HG02884 (cell line): ENCODE measurements at regions not wholly inside any gene's neighbourhood (a gene's known extent, or its start where the extent isn't known, plus 50 kb on each side); places are given as distances from the start of the nearest gene placed in this dataset.

ENCODE experiments used
- ATAC-seq: cut with Tn5 transposase; IDR thresholded peaks from one replicate; pipeline ENCODE4 v1.9.1; 2021; ENCODE audit warnings: mild to moderate bottlenecking, moderate library complexity; ENCODE audit not compliant: unreplicated experiment

GRCh38 chr2:7697052-7697451, 779.8 kb downstream of the RNF144A start:
- ATAC-seq = no peak

GRCh38 chr2:7701791-7702190, 784.6 kb downstream of the RNF144A start:
- no peak for ATAC-seq

- ATAC-seq = no peak
Measured at GRCh38 chr2:7703048-7703447, 785.8 kb downstream of the RNF144A start.

GRCh38 chr2:7703543-7704144, 786.4 kb downstream of the RNF144A start:
- no peak for ATAC-seq

DNA sequence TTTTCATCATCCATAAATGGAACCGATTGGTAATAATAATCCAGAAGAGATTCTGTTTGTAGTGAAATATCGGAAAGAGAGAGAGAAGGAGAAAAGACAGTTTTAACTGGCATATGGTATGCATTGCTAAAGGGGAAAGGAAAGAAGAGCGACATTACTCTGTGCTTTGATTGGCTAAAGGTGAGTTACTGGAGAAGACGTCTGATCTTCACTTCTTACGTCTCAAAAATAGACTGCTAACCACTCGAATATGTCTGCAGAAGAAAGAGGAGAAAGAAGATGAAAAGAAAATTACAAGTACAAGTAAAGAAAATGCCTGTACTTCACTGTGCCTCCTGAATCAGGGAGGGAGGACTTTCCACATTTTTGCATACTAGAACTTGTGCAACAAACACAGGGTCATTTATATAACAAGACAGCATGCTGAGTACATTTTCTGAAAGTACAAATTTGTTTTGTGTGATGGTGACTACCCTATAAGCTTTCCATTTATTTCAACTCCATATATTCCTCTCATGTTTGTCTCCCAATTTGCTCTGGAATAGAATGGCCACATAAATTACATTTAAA, 787.2 kb downstream of the RNF144A start:
- ATAC-seq = no peak

DNA sequence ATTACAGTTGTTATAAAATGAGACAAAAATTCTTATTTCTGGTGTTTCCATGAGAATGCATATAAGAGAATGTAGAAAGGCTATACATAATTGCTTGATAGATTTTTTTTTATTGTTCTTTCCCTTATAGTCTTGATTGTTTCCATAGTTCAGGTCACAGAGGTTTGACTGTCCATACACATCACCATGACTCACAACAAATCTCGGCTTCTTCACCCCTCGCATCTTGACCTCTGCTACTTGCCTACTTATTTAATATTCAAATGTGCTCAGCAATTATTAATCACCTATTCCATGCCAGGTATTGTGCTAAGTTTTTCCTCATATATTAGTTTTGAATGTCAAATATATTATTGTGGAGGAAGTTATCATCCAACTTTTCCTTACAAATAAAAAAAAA, 789.6 kb downstream of the RNF144A start:
- no peak for ATAC-seq

DNA sequence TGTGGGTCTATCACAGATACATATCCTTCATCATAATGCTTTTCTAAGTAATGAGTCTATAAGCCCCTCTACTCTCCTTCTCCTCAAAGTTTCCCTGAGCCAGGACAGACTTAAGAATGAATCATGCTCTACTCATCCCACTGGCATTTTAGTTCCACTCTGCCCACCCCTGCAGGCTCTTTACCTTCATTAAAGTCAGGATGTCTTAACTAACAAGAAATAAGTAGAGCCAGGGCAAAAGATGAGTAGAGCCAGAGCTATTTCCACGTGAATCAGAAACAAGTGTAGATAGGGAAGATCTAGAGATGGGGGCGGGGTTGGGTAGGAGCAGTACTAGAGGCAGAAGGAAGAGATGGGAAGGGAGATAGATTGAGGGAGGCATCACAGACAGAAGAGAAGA, 790.5 kb downstream of the RNF144A start:
- no peak for ATAC-seq

GRCh38 chr2:7709907-7710306, 792.7 kb downstream of the RNF144A start:
- ATAC-seq = no peak

DNA sequence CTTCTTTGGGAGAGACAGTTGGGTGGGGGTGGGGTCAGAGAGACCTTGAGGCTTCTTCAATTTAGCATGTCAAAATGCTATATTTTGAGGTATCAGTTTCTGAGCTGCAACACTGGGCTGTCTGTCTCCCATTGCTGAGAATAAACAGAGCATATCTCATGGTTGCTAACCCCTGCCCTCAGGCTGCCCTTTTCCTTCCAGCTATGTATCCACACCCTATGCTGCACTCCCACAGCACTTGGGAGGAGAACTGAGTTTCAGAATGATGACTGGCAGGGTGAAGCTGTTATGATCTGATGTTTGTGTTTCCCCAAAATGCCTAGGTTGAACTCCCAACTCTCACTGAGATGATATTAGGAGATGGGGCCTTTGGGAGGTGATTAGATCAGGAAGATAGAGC, 794.0 kb downstream of the RNF144A start:
- ATAC-seq = no peak

DNA sequence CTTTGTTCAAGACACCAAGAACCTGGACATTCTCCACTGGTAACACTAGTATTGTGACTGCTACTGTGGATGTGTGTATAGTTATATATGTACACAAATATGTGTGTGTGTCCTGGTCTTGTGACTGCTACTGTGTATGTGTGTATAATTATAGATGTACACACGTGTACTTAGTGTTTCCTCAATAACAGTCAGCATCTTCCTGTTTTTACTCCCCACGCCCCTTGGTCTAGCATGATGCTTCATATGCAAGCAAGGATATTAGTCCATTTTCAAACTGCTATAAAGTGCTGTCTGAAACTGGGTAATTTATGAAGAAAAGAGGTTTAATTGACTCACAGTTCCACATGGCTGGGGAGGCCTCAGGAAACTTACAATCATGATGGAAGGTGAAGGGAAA, 802.7 kb downstream of the RNF144A start:
- ATAC-seq = no peak

DNA sequence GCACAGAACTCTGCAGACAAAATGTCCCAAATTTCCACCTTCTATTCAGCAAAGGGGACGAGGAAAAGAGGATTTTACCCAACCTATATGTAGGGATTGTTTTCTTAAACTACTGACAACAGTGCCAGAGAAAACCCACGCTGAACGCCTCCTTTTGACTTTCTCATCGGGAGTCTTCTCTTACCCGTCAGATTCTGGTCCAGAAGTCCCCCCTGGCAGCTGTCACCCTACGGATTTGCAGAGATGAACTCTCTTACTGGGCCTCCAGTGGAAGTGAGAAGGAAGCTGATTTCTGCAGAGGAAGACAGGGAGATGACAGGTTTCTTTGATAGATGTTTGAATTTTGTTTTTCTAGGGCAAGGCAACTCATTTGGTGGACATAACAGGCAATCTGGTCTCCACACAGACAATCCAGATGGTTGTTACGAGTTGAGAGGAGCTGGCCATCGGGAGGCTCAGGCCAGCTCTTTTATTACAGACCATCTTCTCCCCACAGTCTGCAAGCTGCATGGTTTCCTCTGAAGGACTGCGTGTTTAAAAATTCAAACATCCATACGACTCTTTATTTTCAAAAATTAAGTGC, 804.3 kb downstream of the RNF144A start:
- ATAC-seq = no peak

GRCh38 chr2:7722212-7722910, 805.1 kb downstream of the RNF144A start:
- peak; percentile 79 for ATAC-seq

- ATAC-seq = no peak
Measured at GRCh38 chr2:7724336-7724735, 807.1 kb downstream of the RNF144A start.

DNA sequence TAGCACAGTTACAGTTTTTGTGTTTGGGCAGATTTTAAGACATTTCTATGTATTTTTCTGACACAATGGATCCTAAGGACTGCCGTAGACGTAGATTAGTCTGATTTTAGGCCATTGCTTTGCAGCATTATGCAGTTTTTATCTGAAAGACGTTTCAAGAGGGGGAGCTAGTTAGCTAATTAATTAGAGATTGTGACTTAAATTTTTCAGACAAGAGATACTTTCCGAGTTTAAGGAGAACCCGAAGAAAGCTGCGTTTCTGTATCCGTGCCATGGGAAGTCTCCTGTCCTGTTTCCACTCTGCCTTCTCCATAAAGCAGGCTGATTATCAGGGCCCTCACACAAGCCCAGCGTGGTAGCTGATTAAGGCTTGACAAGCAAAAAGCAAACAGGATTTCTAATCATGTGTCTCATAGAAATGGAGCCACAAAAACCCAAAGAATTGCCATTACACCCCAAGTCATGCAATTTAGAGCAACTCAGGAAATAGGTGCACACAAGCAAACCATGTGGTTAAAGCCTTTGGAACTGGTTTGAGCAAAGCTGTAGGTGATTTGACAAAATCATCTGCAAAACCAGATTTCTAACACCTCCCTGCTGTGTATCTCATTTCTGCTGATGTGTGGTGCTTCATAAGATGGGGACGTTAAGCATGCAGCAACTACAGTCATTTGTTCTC, 808.1 kb downstream of the RNF144A start:
- peak; percentile 40 for ATAC-seq

- ATAC-seq = no peak
Measured at GRCh38 chr2:7725850-7726242, 808.6 kb downstream of the RNF144A start.

DNA sequence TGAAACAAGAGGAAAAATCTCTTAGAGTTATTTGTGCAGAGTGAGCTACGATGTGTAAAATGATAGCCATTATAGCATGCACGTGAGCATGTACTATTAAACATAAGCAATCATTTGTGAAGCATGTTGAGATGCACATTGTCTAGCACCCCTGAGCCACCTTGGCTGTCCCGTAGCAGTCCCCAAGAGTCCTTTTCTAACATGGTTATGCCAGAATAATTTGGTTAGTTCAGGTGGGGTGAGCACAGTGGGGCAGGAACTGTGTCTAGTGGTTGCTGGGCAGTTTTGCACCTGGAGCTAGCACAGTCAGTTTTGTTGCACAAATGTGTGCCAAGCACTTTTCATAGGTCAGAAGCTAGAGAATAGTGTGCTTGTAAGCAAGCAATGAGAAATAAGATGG, 809.8 kb downstream of the RNF144A start:
- no peak for ATAC-seq

GRCh38 chr2:7728388-7728787, 811.2 kb downstream of the RNF144A start:
- no peak for ATAC-seq

- no peak for ATAC-seq
Measured at GRCh38 chr2:7730449-7730848, 813.2 kb downstream of the RNF144A start.

GRCh38 chr2:7730990-7731389, 813.8 kb downstream of the RNF144A start:
- ATAC-seq = no peak

- no peak for ATAC-seq
Measured at GRCh38 chr2:7732497-7732896, 815.3 kb downstream of the RNF144A start.

DNA sequence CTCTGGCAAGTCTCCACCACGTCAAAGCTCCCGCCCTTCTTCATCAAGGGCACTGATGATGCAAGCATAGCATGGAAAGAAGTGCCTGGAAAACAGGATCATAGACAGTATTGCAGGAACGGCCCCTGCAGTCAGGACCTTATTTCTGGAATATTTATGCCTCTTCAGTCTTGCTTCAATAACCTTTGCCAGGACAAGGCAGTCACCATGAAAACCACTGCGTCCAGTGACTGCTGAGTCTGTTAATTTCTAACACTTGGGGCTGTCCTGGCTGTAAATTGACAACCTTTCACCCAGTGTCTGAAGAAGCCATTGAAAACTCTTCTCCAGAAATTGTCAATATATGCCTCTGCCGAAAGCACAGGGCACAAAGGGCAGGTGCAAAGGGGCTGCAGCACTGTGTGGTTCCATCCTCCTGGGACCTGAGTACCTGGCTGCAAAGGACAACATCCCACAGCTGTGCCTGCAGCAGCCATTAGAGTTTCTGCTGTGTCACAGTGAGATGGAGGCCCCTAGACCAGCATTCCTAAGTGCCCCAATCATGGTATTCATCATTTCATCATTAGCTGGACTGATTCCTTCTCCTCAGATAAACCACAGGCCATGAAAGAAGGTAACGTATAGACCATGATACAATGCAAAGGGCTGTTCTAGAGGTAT, 819.6 kb downstream of the RNF144A start:
- ATAC-seq = no peak
